Ovary (tissue), 7 donors: ENCODE measurements at regions not wholly inside any gene's neighbourhood (a gene's known extent, or its start where the extent isn't known, plus 50 kb on each side); places are given as distances from the start of the nearest gene placed in this dataset.

Experiments
- DNase-seq, 5 donors: peaks; one replicate each; pipeline ENCODE4 v3.0.0-alpha.2; 2019 to 2020
- H3K27ac ChIP-seq, 2 donors: fragments of 200-600 bp; one replicate each; pipeline versions ENCODE4 v1.5.1 to v1.8.0; 2019 to 2022
- H3K27me3 ChIP-seq: fragments of 200-600 bp; one replicate; pipeline ENCODE4 v1.8.0; 2022
- H3K36me3 ChIP-seq: fragments of 200-600 bp; sonication (generic); one replicate; pipeline ENCODE4 v1.5.1; 2019
- H3K4me1 ChIP-seq: one replicate; pipeline ENCODE4 v1.8.1; 2013; ENCODE audit warnings: mild to moderate bottlenecking, moderate library complexity; ENCODE audit not compliant: insufficient read depth
- H3K4me3 ChIP-seq: fragments of 200-600 bp; sonication (generic); one replicate; pipeline ENCODE4 v1.5.1; 2017
- H3K9me3 ChIP-seq, 2 donors: fragments of 200-600 bp in 1 of 2; sonication (generic) in 1 of 2; one replicate each; pipeline versions ENCODE4 v1.5.1 to v1.8.1; 2013 to 2019; ENCODE audit warnings: mild to moderate bottlenecking in 1 of 2, moderate library complexity in 1 of 2
- CTCF ChIP-seq, 3 donors: fragments of 450-650 bp in 2 of 3; fragments of 200-600 bp in 1 of 3; IDR thresholded peaks; one replicate each; pipeline versions ENCODE4 v1.5.1 to v1.8.0; 2016 to 2022; ENCODE audit warnings: antibody characterized with exemption in 3 of 3, mild to moderate bottlenecking in 1 of 3
- EP300 ChIP-seq: sonication (generic); formaldehyde crosslinking; IDR thresholded peaks from one replicate; pipeline ENCODE4 v1.6.1; 2017; ENCODE audit warnings: antibody characterized with exemption
- POLR2A ChIP-seq: fragments of 450-650 bp; IDR thresholded peaks from one replicate; pipeline ENCODE4 v1.6.1; 2017; ENCODE audit warnings: antibody characterized with exemption, mild to moderate bottlenecking, moderate library complexity
- WGBS, 3 donors: extraction: QIAGEN DNeasy Blood & Tissue Kit in 1 of 3; methylation state at CpG; one replicate each; pipeline versions ENCODE4 v1.1.5 to v1.1.7; 2013 to 2017; 5-methylcytosine and 5-hydroxymethylcytosine counted together
- intact Hi-C, 4 donors: fragments of 100-400 bp; cut with DNase I; formaldehyde crosslinking; loops; one replicate each; pipeline versions ENCODE4 v1.11.0 to v1.15.1; 2022 to 2023
- donor health status: DM: no; HTN: no; CAD: no; lungs with moderate emphysema.
- donor health status: DM: no; HTN: no; CAD: no.
- donor health status: Bipolar disorder and iron deficiency.
- donor health status: DM: no; HTN: no; CAD: no.
- donor health status: DM: yes; HTN: yes; CAD: no.

DNA sequence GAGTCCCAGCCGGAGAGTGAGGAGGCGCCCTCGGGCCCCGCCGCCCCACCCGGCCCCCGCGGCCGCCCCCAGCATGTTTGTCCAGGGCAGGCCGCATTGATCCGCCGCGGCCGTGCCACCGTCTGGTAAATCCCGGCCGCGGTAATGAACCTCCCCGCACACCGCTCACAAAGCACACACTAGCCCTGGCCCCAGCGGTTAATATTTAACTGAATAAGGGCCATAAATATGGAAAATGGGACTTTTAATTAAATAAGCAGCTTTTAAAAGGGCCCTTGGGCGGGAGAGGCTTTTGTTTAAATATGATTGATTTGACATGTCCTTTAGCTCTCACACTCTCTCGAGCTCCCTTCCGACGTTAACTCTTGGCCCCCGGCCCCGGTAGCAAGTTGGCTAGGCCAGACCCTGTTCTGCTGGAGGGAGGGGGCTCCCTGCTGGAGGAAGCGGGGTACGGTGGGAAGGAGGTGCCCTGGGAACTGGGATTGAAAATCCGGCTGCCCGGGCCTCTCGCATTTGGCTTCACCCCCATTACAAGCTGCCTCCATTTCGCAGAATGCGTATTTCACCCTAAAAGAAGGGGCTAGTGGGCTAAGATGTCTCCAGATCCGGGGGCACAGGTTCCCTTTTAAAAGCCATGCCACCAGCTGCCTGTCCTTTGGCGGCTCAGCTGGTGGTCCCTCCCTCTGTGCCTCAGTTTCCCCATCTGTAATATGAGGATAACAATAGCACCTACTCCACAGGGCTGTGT is 199.8 kb downstream of the RBM19 start:
- WGBS, 3 donors: 47 to 55% (median 49%) methylated on average over 36 of the region's 36 CpGs
- intact Hi-C loops: no loop called here

DNA sequence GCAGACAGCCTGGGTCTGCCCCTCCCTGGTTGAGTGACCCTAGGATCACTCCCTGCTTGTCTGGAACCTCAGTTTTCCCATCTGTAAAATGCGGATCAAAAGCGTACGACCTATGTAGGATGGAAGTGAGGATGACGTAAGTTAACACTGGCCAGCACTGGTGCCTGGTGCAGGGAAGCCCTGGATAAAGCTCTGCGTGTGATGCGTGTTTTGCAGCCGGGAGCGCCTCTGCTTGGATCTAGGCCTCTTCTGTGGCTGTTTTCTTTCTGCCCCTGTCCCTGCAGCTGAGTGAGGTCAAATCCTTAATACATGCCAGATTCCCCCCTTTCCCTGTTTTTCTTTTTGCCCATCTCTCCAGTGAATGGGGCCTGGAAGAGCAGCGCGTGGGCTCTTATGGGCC is 201.5 kb downstream of the RBM19 start:
- intact Hi-C loops: no loop called here
- TF ChIP-seq CTCF (IDR thresholded peaks at IDR 0.05) (no peak), EP300 (no peak), POLR2A (no peak)
- DNase-seq: no peak
- H3K4me3 ChIP-seq: no peak overlapping the region
- H3K4me1 ChIP-seq: no peaks in the 10 kb centered on the region
- WGBS, 3 donors: 58 to 72% (median 62%) methylated on average over 10 of the region's 10 CpGs
- H3K27ac ChIP-seq: no peak overlapping the region
- no peaks in the 10 kb centered on the region for H3K36me3 ChIP-seq
- no peaks in the 10 kb centered on the region for H3K9me3 ChIP-seq
- no peaks in the 10 kb centered on the region for H3K27me3 ChIP-seq

More for the DNA sequence above, 199.8 kb downstream of the RBM19 start:
- DNase-seq: no peak
- Histone ChIP-seq H3K27ac (no peak overlapping the region), H3K9me3 (no peaks in the 10 kb centered on the region), H3K4me3 (no peak overlapping the region), H3K4me1 (no peaks in the 10 kb centered on the region), H3K27me3 (no peaks in the 10 kb centered on the region), H3K36me3 (no peaks in the 10 kb centered on the region)
- no peak for TF ChIP-seq CTCF (IDR thresholded peaks at IDR 0.05)
- TF ChIP-seq POLR2A: no peak
- TF ChIP-seq EP300: no peak

- no peaks in the 10 kb centered on the region for H3K27me3 ChIP-seq
- H3K36me3 ChIP-seq: no peaks in the 10 kb centered on the region
- no peak for TF ChIP-seq POLR2A
- no peak for TF ChIP-seq EP300
- TF ChIP-seq CTCF (IDR thresholded peaks at IDR 0.05): no peak
- WGBS, 3 donors: 38 to 40% (median 38%) methylated on average over 17 of the region's 17 CpGs
- H3K9me3 ChIP-seq: no peaks in the 10 kb centered on the region
- H3K4me3 ChIP-seq: no peak overlapping the region
- DNase-seq: no peak
- no peaks in the 10 kb centered on the region for H3K4me1 ChIP-seq
- intact Hi-C loops: no loop called here
- no peak overlapping the region for H3K27ac ChIP-seq
Observed at GRCh38 chr12:113762882-113763816, 203.0 kb downstream of the RBM19 start.

- TF ChIP-seq CTCF (IDR thresholded peaks at IDR 0.05): no peak
- no peak for TF ChIP-seq EP300
- no peak for TF ChIP-seq POLR2A
- WGBS, 3 donors: 2 to 3% (median 3%) methylated on average over 19 of the region's 19 CpGs
- intact Hi-C loops: no loop called here
- DNase-seq: no peak
- no peak overlapping the region for H3K27ac ChIP-seq
- H3K36me3 ChIP-seq: no peaks in the 10 kb centered on the region
- no peaks in the 10 kb centered on the region for H3K27me3 ChIP-seq
- H3K4me1 ChIP-seq: no peaks in the 10 kb centered on the region
- H3K4me3 ChIP-seq: no peak overlapping the region
- no peaks in the 10 kb centered on the region for H3K9me3 ChIP-seq
Observed at GRCh38 chr12:113762155-113762881, 203.8 kb downstream of the RBM19 start.
